HepG2 (cell line): ENCODE measurements at regions not wholly inside any gene's neighbourhood (a gene's known extent, or its start where the extent isn't known, plus 50 kb on each side); places are given as distances from the start of the nearest gene placed in this dataset.

Experiments used
- ATAC-seq: fragments of 200-7000 bp; cut with Tn5 transposase; 3 replicates; pipeline ENCODE4 v1.9.1; 2020; ENCODE audit warnings: mild to moderate bottlenecking, moderate library complexity
- BruUV-seq: library from RNA; stranded (reverse); fragments of 400-500 nt; replicated peaks from 2 replicates; lab custom pipeline; 2021; lab: Mats Ljungman, UMichigan
- CTCF ChIA-PET: fragments of 300-600 bp; formaldehyde crosslinking; extraction: SDS; loops from one replicate; lab custom pipeline; 2021; ENCODE audit warnings: low total read pairs, inconsistent platforms, low intra/inter-chr PET ratio; lab: Yijun Ruan, JAX
- POLR2A ChIA-PET: fragments of 350-600 bp; sonication (Branson Sonifier 250); formaldehyde crosslinking; loops from one replicate; lab custom pipeline; 2020; ENCODE audit warnings: antibody characterized with exemption, inconsistent platforms; lab: Yijun Ruan, JAX
- DNase-seq: peaks from one replicate; pipeline ENCODE4 v3.0.0-alpha.2; 2015; ENCODE audit warnings: low spot score
- FAIRE-seq: peaks from 3 replicates; lab custom pipeline; 2011; peaks lifted over from hg19 to GRCh38; lab: Jason Lieb, UNC
- H2AFZ ChIP-seq: one replicate; pipeline ENCODE4 v1.6.1; 2011; ENCODE audit warnings: low read length, inconsistent platforms
- H3K27ac ChIP-seq: fragments of 300-600 bp; 3 replicates; pipeline ENCODE4 v1.8.0; 2011; ENCODE audit warnings: mixed run types, mild to moderate bottlenecking, mixed read lengths, low read length, inconsistent platforms; ENCODE audit not compliant: insufficient read depth; ENCODE audit errors: extremely low read length
- H3K27me3 ChIP-seq, 2 experiments: fragments of 200-600 bp in 1 of 2; 2 replicates in 1 of 2; 3 replicates in 1 of 2; pipeline versions ENCODE4 v1.6.0 to v1.8.0; 2011; ENCODE audit warnings: low read length in 2 of 2, mild to moderate bottlenecking in 2 of 2, moderate library complexity in 2 of 2, inconsistent platforms in 1 of 2; ENCODE audit not compliant: insufficient read depth in 2 of 2, control insufficient read depth in 1 of 2
- H3K36me3 ChIP-seq, 2 experiments: fragments of 200-600 bp in 1 of 2; replicated peaks in 1 of 2; 2 replicates in 1 of 2; 3 replicates in 1 of 2; pipeline versions ENCODE4 v1.5.1 to v1.8.0; 2011; ENCODE audit warnings: low read length in 2 of 2, inconsistent platforms in 1 of 2; ENCODE audit not compliant: insufficient read depth in 2 of 2, control insufficient read depth in 1 of 2
- H3K4me1 ChIP-seq: 2 replicates; pipeline ENCODE4 v1.5.1; 2012; ENCODE audit warnings: low read length, inconsistent platforms; ENCODE audit not compliant: insufficient read depth
- H3K4me2 ChIP-seq: 2 replicates; pipeline ENCODE4 v1.6.0; 2011; ENCODE audit warnings: low read depth, low read length, inconsistent platforms
- H3K4me3 ChIP-seq, 3 experiments: fragments of 200-600 bp in 1 of 3; sonication (generic), shearing (Covaris generic) in 1 of 3; replicated peaks in 1 of 3; 2 replicates each; pipeline ENCODE4 v1.5.1; 2011 to 2016; ENCODE audit warnings: low read length in 3 of 3, inconsistent platforms in 2 of 3, low read depth in 2 of 3, mild to moderate bottlenecking in 2 of 3, control low read depth in 1 of 3, mixed read lengths in 1 of 3; ENCODE audit not compliant: insufficient read depth in 1 of 3
- H3K79me2 ChIP-seq: one replicate; pipeline ENCODE4 v1.6.1; 2011; ENCODE audit warnings: low read length, inconsistent platforms; ENCODE audit not compliant: insufficient read depth
- H3K9ac ChIP-seq: 2 replicates; pipeline ENCODE4 v1.6.0; 2011; ENCODE audit warnings: mild to moderate bottlenecking, low read depth, low read length, inconsistent platforms; ENCODE audit not compliant: insufficient read depth
- H3K9me3 ChIP-seq: 2 replicates; pipeline ENCODE4 v1.5.1; 2012; ENCODE audit warnings: mild to moderate bottlenecking, low read length
- H4K20me1 ChIP-seq: 2 replicates; pipeline ENCODE4 v1.6.0; 2011; ENCODE audit warnings: inconsistent platforms, mild to moderate bottlenecking, low read length, moderate library complexity; ENCODE audit not compliant: insufficient read depth
- AGO2 ChIP-seq: fragments of 200-400 bp; formaldehyde crosslinking; optimal IDR thresholded peaks from 2 replicates; pipeline ENCODE3; 2017; ENCODE audit warnings: mild to moderate bottlenecking, low read depth, low read length, moderate library complexity
- E2F1 ChIP-seq: sonication (generic); formaldehyde crosslinking; IDR thresholded peaks from 2 replicates; pipeline ENCODE4 v1.5.0; 2020; ENCODE audit warnings: missing genetic modification reagents
- HNF4G ChIP-seq, 2 experiments: sonication (generic) in 1 of 2; formaldehyde crosslinking in 1 of 2; IDR thresholded peaks; 2 replicates each; pipeline versions ENCODE4 v1.4.0 to v1.6.1; 2011 to 2020; ENCODE audit warnings: borderline replicate concordance in 2 of 2, low read depth in 2 of 2, mild to moderate bottlenecking in 2 of 2, low read length in 1 of 2, missing genetic modification reagents in 1 of 2, moderate library complexity in 1 of 2
- KMT2A ChIP-seq: sonication (generic); formaldehyde crosslinking; IDR thresholded peaks from 2 replicates; pipeline ENCODE4 v1.4.0; 2020; ENCODE audit warnings: missing genetic modification reagents
- KMT2B ChIP-seq: IDR thresholded peaks from 2 replicates; pipeline ENCODE4 v1.6.1; 2016; ENCODE audit warnings: missing genetic modification reagents, missing compliant biosample characterization
- RFXANK ChIP-seq: IDR thresholded peaks from 2 replicates; pipeline ENCODE4 v1.6.1; 2016
- SP2 ChIP-seq: sonication (generic); formaldehyde crosslinking; IDR thresholded peaks from 2 replicates; pipeline ENCODE4 v1.5.1; 2020; ENCODE audit warnings: mild to moderate bottlenecking, missing genetic modification reagents
- SRSF4 ChIP-seq: fragments of 200-400 bp; formaldehyde crosslinking; IDR thresholded peaks from one replicate; pipeline ENCODE4 v1.6.1; 2018; ENCODE audit warnings: mild to moderate bottlenecking, low read depth, low read length, moderate library complexity; ENCODE audit not compliant: poor library complexity, severe bottlenecking
- ZBTB7B ChIP-seq: sonication (generic); formaldehyde crosslinking; IDR thresholded peaks from 2 replicates; pipeline ENCODE4 v1.4.0; 2020; ENCODE audit warnings: missing genetic modification reagents
- ZNF326 ChIP-seq: sonication (generic); formaldehyde crosslinking; IDR thresholded peaks from 2 replicates; pipeline ENCODE4 v1.4.0; 2020; ENCODE audit warnings: missing genetic modification reagents, borderline replicate concordance
- ZNF570 ChIP-seq: sonication (generic); formaldehyde crosslinking; IDR thresholded peaks from 2 replicates; pipeline ENCODE4 v1.4.0; 2020; ENCODE audit warnings: mild to moderate bottlenecking, missing genetic modification reagents, borderline replicate concordance
- ZNF737 ChIP-seq: sonication (generic); formaldehyde crosslinking; IDR thresholded peaks from 2 replicates; pipeline ENCODE4 v1.5.0; 2020; ENCODE audit warnings: missing genetic modification reagents, mild to moderate bottlenecking, borderline replicate concordance
- ZSCAN20 ChIP-seq: sonication (generic); formaldehyde crosslinking; IDR thresholded peaks from 2 replicates; pipeline ENCODE4 v1.4.0; 2020; ENCODE audit warnings: missing genetic modification reagents, mild to moderate bottlenecking, borderline replicate concordance
- WGBS: methylation state at CpG from one replicate; pipeline ENCODE4 v1.1.6; 2017; ENCODE audit warnings: low lambda C conversion rate; 5-methylcytosine and 5-hydroxymethylcytosine counted together
- in situ Hi-C: cut with HindIII; loops from 2 replicates; pipeline ENCODE4 v1.10.0; 2017; ENCODE audit warnings: low pct_unique_long_range_greater_than_20kb; ENCODE audit not compliant: extremely low pct_ligation_motif_present
- intact Hi-C: fragments of 100-400 bp; cut with micrococcal nuclease; formaldehyde crosslinking; loops from one replicate; pipeline ENCODE4 v1.10.0; 2022; ENCODE audit not compliant: unreplicated experiment

DNA sequence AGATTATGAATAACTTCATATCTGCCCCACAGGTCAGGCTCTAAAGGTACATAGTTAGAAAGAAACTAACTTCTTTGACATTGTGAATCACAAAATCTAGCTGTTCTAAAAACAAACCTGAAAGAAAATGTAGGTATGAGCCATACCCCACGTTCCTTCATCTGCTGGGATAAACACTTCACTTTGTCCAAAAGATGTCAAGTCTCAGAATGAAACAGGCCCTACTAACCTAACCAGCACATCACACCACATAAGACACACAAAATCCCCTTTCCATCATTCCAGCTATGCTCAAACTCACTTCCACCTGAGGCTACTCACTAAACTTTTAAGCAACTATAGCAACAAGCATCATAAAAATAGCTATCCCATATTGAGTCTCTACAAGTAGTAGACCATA is 65.2 kb upstream of the GJA5 start:
- ChIA-PET POLR2A (no interaction called here), CTCF (no interaction called here)
- no peaks in the 10 kb centered on the region; a peak in 1 of 5 replicates for H3K27me3 ChIP-seq
- H3K4me3 ChIP-seq: no peak overlapping the region
- DNase-seq: no peak
- no peaks in the 10 kb centered on the region for H3K4me1 ChIP-seq
- no peaks in the 10 kb centered on the region for H3K79me2 ChIP-seq
- H3K9me3 ChIP-seq: no peaks in the 10 kb centered on the region
- no peak for TF ChIP-seq SRSF4
- no peak for TF ChIP-seq AGO2
- no peak overlapping the region for H3K9ac ChIP-seq
- no peak for FAIRE-seq
- no peak overlapping the region for H3K4me2 ChIP-seq
- in situ Hi-C loops (no loop called here), intact Hi-C loops (no loop called here)
- H3K27ac ChIP-seq: no peak overlapping the region
- no peaks in the 10 kb centered on the region for H3K36me3 ChIP-seq
- 6% methylated on average over 1 of the region's 1 CpG for WGBS
- BruUV-seq: no TSS peak
- no peak overlapping the region for H2AFZ ChIP-seq
- H4K20me1 ChIP-seq: no peaks in the 10 kb centered on the region
- ATAC-seq: no peak

GRCh38 chr1:147826259-147826658 is 65.9 kb upstream of the GJA5 start:
- H3K36me3 ChIP-seq: no peaks in the 10 kb centered on the region
- no peak overlapping the region for H3K27ac ChIP-seq
- intact Hi-C loops (no loop called here), in situ Hi-C loops (no loop called here)
- ChIA-PET POLR2A (no interaction called here), CTCF (no interaction called here)
- ATAC-seq (no peak), FAIRE-seq (no peak), DNase-seq (no peak)
- no peaks in the 10 kb centered on the region for H3K9me3 ChIP-seq
- WGBS: 43% methylated on average over 1 of the region's 1 CpG
- H4K20me1 ChIP-seq: no peaks in the 10 kb centered on the region
- BruUV-seq: no TSS peak
- no peak for TF ChIP-seq KMT2B (CRISPR knock-in tag)
- TF ChIP-seq ZNF570 (CRISPR knock-in tag): no peak
- no peak for TF ChIP-seq ZBTB7B (CRISPR knock-in tag)
- TF ChIP-seq E2F1: no peak
- no peak for TF ChIP-seq ZNF326
- no peak for TF ChIP-seq ZNF737
- no peak for TF ChIP-seq RFXANK (CRISPR knock-in tag)
- no peak for TF ChIP-seq HNF4G (IDR thresholded peaks at IDR 0.05; ENCODE audit: borderline replicate concordance, low read depth, low read length)
- TF ChIP-seq HNF4G (CRISPR knock-in tag; IDR thresholded peaks at IDR 0.05; ENCODE audit: borderline replicate concordance, low read depth): no peak
- TF ChIP-seq SP2: no peak
- no peak for TF ChIP-seq KMT2A
- TF ChIP-seq ZSCAN20: no peak
- H3K27me3 ChIP-seq: no peaks in the 10 kb centered on the region; a peak in 1 of 5 replicates
- H3K9ac ChIP-seq: no peak overlapping the region
- H3K4me2 ChIP-seq: no peak overlapping the region
- no peaks in the 10 kb centered on the region for H3K79me2 ChIP-seq
- no peak overlapping the region for H2AFZ ChIP-seq
- no peak overlapping the region for H3K4me3 ChIP-seq
- no peaks in the 10 kb centered on the region for H3K4me1 ChIP-seq
